ENCODE measurements at regions not wholly inside any gene's neighbourhood (a gene's known extent, or its start where the extent isn't known, plus 50 kb on each side); places are given as distances from the start of the nearest gene placed in this dataset.

DNA sequence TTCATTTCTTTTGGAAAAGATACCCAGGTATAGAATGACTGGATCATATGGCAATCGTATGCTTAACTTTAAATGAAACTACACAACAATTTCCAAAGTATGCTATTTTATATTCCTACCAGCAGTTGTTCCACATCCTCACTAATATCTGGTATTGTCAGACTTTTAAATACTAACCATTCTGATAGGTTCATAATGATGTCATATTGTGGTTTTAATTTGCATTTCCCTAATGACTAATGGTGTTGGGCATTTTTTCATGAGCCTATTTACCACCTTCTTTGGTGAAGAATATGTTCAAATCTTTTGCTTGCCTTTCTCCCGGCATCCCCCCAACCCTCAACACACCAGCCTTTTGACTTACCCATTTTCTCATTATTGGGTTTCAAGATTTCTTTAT is 96.2 kb upstream of the HMGN3 start:
- DNase-seq (ENCODE audit: low read depth in 1 of 2, low spot score in 2 of 2): no peak
- Histone ChIP-seq H3K27ac (no peak overlapping the region), H3K36me3 (no peaks in the 10 kb centered on the region), H3K9me3 (replicated peaks) (no peaks in the 10 kb centered on the region), H3K4me3 (no peak overlapping the region), H3K27me3 (replicated peaks) (no peaks in the 10 kb centered on the region), H3K4me1 (replicated peaks) (no peaks in the 10 kb centered on the region)

GRCh38 chr6:79313254-79313653 is 78.8 kb upstream of the HMGN3 start:
- no peak for DNase-seq (ENCODE audit: low read depth in 1 of 2, low spot score in 2 of 2)
- no peaks in the 10 kb centered on the region for H3K4me1 ChIP-seq (replicated peaks)
- no peak overlapping the region for H3K4me3 ChIP-seq
- H3K27me3 ChIP-seq (replicated peaks): 0 out of 2 replicates have a peak, but pooled peaks cover 5% of the 10 kb centered on the region
- H3K27ac ChIP-seq: no peak overlapping the region
- no peaks in the 10 kb centered on the region for H3K9me3 ChIP-seq (replicated peaks)
- no peaks in the 10 kb centered on the region for H3K36me3 ChIP-seq

DNA sequence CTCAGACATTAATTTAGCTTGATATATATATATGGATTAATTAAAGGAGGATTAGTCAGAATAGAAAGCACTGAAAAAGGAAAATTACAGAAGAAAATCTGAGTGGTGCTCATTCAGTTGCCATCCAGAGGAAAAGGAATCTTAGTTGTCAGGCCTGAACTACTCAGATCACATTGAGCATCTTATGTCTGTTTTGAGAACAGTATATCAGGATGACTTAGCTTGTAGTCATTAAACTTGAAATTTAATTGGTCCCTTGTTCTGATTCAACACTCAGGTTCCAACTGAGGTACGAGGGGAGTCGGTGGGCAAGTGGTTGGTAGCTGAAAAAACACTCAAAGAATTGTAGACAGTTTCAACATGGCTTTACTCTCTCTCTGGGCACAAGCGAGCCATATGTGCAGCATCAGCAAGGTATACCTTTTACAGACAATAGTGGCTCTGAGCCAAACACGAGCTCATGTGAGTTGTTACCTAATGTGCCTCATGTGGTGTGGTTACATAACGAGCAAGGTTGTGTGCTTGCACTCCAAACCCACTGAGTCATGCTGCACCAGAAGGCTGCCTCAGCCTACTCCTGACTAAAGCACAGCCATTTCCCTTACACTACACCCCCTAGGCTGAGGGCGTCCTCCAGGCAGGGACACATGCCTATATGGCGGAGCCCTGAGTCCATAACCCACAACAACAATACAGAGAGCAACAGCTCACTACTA is 73.0 kb upstream of the HMGN3 start:
- Histone ChIP-seq H3K4me1 (replicated peaks) (no peaks in the 10 kb centered on the region), H3K36me3 (no peaks in the 10 kb centered on the region), H3K27ac (no peak overlapping the region), H3K27me3 (replicated peaks) (no peaks in the 10 kb centered on the region), H3K4me3 (no peak overlapping the region), H3K9me3 (replicated peaks) (no peaks in the 10 kb centered on the region)
- DNase-seq (ENCODE audit: low read depth in 1 of 2, low spot score in 2 of 2): no peak

DNA sequence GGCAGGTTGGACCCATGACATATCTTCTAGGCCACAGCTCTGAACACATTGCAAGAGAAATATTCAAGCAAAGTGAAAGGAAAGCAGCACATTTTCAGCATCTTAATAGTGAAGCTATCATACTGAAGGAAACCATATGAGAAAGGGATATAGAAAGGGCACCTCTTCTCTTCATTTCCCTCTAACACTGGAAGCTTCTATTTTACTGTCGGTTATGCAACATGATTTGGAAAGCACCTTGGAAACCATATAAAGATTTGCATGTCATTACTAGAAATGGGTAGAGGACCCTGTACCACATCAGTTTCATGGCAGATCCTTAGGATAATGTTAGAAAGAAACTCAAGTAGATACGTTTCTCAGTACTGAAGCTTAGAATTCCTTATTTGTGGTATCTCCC is 70.5 kb upstream of the HMGN3 start:
- no peaks in the 10 kb centered on the region for H3K36me3 ChIP-seq
- H3K27ac ChIP-seq: no peak overlapping the region
- no peak overlapping the region for H3K4me3 ChIP-seq
- DNase-seq (ENCODE audit: low read depth in 1 of 2, low spot score in 2 of 2): no peak
- no peaks in the 10 kb centered on the region for H3K27me3 ChIP-seq (replicated peaks)
- H3K9me3 ChIP-seq (replicated peaks): no peaks in the 10 kb centered on the region
- H3K4me1 ChIP-seq (replicated peaks): no peaks in the 10 kb centered on the region

- H3K27me3 ChIP-seq (replicated peaks): no peaks in the 10 kb centered on the region
- no peaks in the 10 kb centered on the region for H3K4me1 ChIP-seq (replicated peaks)
- no peak for DNase-seq (ENCODE audit: low read depth in 1 of 2, low spot score in 2 of 2)
- no peaks in the 10 kb centered on the region for H3K36me3 ChIP-seq
- no peak overlapping the region for H3K4me3 ChIP-seq
- H3K27ac ChIP-seq: no peak overlapping the region
- no peaks in the 10 kb centered on the region for H3K9me3 ChIP-seq (replicated peaks)
Measured at GRCh38 chr6:79302341-79302740, 67.9 kb upstream of the HMGN3 start.

DNA sequence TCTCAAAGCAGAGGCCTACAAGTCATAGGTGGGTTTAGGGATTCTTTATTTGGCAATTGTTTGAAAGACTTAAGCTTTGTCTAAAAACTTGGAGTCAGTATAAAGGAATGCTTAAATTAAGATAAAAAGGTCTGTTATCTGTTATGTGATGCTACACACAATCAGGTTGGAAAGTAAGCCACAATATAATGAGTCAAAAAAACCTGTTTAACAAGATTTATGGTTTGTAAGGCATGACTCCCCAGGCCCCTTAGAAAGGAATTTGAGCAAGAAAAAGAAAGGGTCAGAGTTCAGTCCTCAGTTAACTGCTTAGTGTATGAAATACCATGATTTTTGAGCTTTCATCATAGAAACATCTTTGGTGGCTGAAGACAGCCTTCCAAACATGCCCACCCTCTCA is 66.8 kb upstream of the HMGN3 start:
- Histone ChIP-seq H3K27ac (no peak overlapping the region), H3K27me3 (replicated peaks) (no peaks in the 10 kb centered on the region), H3K4me3 (no peak overlapping the region), H3K4me1 (replicated peaks) (no peaks in the 10 kb centered on the region), H3K9me3 (replicated peaks) (no peaks in the 10 kb centered on the region), H3K36me3 (no peaks in the 10 kb centered on the region)
- no peak for DNase-seq (ENCODE audit: low read depth in 1 of 2, low spot score in 2 of 2)

DNA sequence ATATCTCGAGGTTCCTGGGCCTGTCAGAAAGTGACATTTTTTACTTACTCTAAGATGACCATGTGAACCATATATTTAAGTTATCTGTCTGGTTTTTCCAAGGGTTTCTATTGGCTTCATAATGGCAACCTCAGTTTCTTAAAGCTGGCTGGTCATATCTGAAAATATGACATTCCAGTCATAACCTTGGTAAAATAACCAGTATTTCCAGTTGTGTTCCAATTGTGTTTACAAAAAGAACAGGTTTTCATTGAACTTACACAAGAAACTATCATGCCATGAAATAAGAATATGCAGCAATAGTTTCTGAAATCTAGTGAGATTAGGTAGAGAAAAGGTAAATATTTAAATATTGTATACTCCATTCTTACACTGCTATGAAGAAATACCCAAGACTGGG is 61.7 kb upstream of the HMGN3 start:
- no peaks in the 10 kb centered on the region for H3K27me3 ChIP-seq (replicated peaks)
- H3K36me3 ChIP-seq: no peaks in the 10 kb centered on the region
- no peaks in the 10 kb centered on the region for H3K4me1 ChIP-seq (replicated peaks)
- no peak overlapping the region for H3K27ac ChIP-seq
- no peak for DNase-seq (ENCODE audit: low read depth in 1 of 2, low spot score in 2 of 2)
- no peaks in the 10 kb centered on the region for H3K9me3 ChIP-seq (replicated peaks)
- no peak overlapping the region for H3K4me3 ChIP-seq

Data from SJSA1 (cell line).